ENCODE measurements at regions not wholly inside any gene's neighbourhood (a gene's known extent, or its start where the extent isn't known, plus 50 kb on each side); places are given as distances from the start of the nearest gene placed in this dataset.

DNA sequence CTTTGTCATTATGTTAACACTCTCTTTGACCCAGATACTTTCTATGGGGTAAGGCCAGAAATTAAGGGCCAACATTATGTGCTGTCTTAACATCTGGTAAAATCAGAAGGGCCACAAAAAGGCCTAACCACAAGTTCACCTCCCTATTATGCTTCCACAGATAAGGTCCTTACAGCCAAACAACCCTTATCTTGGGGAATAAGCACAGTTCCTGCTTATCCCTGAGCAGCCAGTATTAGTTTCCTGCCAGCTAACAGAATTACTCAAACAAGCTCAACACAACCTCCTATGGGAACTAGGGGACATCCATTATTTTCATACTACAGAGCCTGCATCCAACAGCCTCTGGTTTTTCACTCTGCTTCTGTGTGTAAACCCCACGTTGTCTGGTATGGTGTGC is 724.8 kb downstream of the HACE1 start (continued):
- TF ChIP-seq SUPT20H (IDR thresholded peaks at IDR 0.05; ENCODE audit: borderline replicate concordance, control insufficient read depth, low read depth, low read length) (no peak), RUNX3 (IDR thresholded peaks at IDR 0.05; ENCODE audit: low read length) (no peak), NR2F1 (conservative IDR thresholded peaks at IDR 0.05) (no peak), SRF (IDR thresholded peaks at IDR 0.05; ENCODE audit: low read depth in 2 of 2, low read length in 2 of 2) (no peak), POU2F2 (IDR thresholded peaks at IDR 0.05; ENCODE audit: borderline replicate concordance, low read depth, low read length) (no peak)
- TF ChIP-seq, protein P1, sequence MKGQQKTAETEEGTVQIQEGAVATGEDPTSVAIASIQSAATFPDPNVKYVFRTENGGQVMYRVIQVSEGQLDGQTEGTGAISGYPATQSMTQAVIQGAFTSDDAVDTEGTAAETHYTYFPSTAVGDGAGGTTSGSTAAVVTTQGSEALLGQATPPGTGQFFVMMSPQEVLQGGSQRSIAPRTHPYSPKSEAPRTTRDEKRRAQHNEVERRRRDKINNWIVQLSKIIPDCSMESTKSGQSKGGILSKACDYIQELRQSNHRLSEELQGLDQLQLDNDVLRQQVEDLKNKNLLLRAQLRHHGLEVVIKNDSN (IDR thresholded peaks at IDR 0.05; ENCODE audit: borderline replicate concordance, extremely low read length, insufficient read depth, low read depth, low read length) = no peak

DNA sequence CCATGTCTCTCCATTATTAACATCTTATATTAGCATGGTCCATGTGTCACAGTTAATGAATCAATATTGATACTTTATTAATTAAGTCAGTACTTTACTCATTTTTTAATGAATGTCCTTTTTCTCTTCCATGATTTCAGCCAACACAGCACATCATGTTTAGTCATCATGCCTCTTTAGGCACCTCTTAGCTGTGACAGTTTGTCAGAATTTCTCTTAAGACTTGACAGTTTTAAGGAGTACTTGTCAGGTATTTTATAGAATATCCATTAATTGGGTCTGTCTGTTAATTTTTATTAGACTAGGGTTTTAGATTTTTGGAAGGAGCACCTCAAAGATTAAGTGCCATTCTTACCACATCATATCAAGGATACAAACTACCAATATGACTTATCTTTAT is 729.4 kb downstream of the HACE1 start:
- no peak overlapping the region for H3K4me3 ChIP-seq
- H3K4me2 ChIP-seq (ENCODE audit: control insufficient read depth, insufficient read depth) = no peak overlapping the region
- no peaks in the 10 kb centered on the region for H3K9me3 ChIP-seq (replicated peaks; ENCODE audit: control insufficient read depth, insufficient read depth, low read length)
- ChIA-PET CTCF (no interaction called here), RAD21 (ENCODE audit: unreplicated experiment) (no interaction called here), SMC1A (ENCODE audit: uncharacterized antibody, unreplicated experiment) (no interaction called here), POLR2A (no interaction called here)
- no peaks in the 10 kb centered on the region for H3K27me3 ChIP-seq (replicated peaks in 1 of 2; ENCODE audit: control insufficient read depth in 2 of 2, insufficient read depth in 2 of 2, low read length in 1 of 2)
- H3K4me1 ChIP-seq (ENCODE audit: control insufficient read depth, insufficient read depth, low read length) = no peaks in the 10 kb centered on the region
- H4K20me1 ChIP-seq (ENCODE audit: control insufficient read depth, insufficient read depth) = no peaks in the 10 kb centered on the region
- FAIRE-seq = no peak
- intact Hi-C loops (cut with micrococcal nuclease; ENCODE audit: unreplicated experiment) = no loop called here
- no TSS peak for BruUV-seq (replicated peaks)
- no peaks in the 10 kb centered on the region for H3K36me3 ChIP-seq (ENCODE audit: control insufficient read depth in 2 of 2, insufficient read depth in 2 of 2, low read length in 1 of 2)
- DNase-seq (ENCODE audit: low read depth, low spot score) = no peak
- H3K9ac ChIP-seq (ENCODE audit: control insufficient read depth, insufficient read depth, low read length) = no peak overlapping the region
- ATAC-seq = no peak
- no peak overlapping the region for H3K27ac ChIP-seq (ENCODE audit: control insufficient read depth, insufficient read depth)
- no peak overlapping the region for H2AFZ ChIP-seq (ENCODE audit: control insufficient read depth, low read depth, low read length)
- no peaks in the 10 kb centered on the region for H3K79me2 ChIP-seq (ENCODE audit: control insufficient read depth, insufficient read depth, low read length)
- in situ Hi-C loops (cut with MboI) = no loop called here
- TF ChIP-seq SIN3A (IDR thresholded peaks at IDR 0.05; ENCODE audit: low read depth, low read length) (no peak), NFXL1 (IDR thresholded peaks at IDR 0.05; ENCODE audit: borderline replicate concordance) (no peak), PML (IDR thresholded peaks at IDR 0.05; ENCODE audit: low read length) (no peak), TAF1 (IDR thresholded peaks at IDR 0.05; ENCODE audit: borderline replicate concordance, low read depth, low read length) (no peak), SMARCA5 (IDR thresholded peaks at IDR 0.05) (no peak), EED (IDR thresholded peaks at IDR 0.05; ENCODE audit: low read depth) (no peak), ATF7 (IDR thresholded peaks at IDR 0.05; ENCODE audit: low read depth) (no peak), BACH1 (IDR thresholded peaks at IDR 0.05; ENCODE audit: borderline replicate concordance) (no peak), BMI1 (IDR thresholded peaks at IDR 0.05; ENCODE audit: borderline replicate concordance) (no peak)
- TF ChIP-seq, protein P2, sequence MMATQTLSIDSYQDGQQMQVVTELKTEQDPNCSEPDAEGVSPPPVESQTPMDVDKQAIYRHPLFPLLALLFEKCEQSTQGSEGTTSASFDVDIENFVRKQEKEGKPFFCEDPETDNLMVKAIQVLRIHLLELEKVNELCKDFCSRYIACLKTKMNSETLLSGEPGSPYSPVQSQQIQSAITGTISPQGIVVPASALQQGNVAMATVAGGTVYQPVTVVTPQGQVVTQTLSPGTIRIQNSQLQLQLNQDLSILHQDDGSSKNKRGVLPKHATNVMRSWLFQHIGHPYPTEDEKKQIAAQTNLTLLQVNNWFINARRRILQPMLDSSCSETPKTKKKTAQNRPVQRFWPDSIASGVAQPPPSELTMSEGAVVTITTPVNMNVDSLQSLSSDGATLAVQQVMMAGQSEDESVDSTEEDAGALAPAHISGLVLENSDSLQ (IDR thresholded peaks at IDR 0.05) = no peak
- TF ChIP-seq, protein P3, sequence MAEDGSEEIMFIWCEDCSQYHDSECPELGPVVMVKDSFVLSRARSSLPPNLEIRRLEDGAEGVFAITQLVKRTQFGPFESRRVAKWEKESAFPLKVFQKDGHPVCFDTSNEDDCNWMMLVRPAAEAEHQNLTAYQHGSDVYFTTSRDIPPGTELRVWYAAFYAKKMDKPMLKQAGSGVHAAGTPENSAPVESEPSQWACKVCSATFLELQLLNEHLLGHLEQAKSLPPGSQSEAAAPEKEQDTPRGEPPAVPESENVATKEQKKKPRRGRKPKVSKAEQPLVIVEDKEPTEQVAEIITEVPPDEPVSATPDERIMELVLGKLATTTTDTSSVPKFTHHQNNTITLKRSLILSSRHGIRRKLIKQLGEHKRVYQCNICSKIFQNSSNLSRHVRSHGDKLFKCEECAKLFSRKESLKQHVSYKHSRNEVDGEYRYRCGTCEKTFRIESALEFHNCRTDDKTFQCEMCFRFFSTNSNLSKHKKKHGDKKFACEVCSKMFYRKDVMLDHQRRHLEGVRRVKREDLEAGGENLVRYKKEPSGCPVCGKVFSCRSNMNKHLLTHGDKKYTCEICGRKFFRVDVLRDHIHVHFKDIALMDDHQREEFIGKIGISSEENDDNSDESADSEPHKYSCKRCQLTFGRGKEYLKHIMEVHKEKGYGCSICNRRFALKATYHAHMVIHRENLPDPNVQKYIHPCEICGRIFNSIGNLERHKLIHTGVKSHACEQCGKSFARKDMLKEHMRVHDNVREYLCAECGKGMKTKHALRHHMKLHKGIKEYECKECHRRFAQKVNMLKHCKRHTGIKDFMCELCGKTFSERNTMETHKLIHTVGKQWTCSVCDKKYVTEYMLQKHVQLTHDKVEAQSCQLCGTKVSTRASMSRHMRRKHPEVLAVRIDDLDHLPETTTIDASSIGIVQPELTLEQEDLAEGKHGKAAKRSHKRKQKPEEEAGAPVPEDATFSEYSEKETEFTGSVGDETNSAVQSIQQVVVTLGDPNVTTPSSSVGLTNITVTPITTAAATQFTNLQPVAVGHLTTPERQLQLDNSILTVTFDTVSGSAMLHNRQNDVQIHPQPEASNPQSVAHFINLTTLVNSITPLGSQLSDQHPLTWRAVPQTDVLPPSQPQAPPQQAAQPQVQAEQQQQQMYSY (CRISPR knock-in tag; IDR thresholded peaks at IDR 0.05) = no peak
- TF ChIP-seq, protein P4, sequence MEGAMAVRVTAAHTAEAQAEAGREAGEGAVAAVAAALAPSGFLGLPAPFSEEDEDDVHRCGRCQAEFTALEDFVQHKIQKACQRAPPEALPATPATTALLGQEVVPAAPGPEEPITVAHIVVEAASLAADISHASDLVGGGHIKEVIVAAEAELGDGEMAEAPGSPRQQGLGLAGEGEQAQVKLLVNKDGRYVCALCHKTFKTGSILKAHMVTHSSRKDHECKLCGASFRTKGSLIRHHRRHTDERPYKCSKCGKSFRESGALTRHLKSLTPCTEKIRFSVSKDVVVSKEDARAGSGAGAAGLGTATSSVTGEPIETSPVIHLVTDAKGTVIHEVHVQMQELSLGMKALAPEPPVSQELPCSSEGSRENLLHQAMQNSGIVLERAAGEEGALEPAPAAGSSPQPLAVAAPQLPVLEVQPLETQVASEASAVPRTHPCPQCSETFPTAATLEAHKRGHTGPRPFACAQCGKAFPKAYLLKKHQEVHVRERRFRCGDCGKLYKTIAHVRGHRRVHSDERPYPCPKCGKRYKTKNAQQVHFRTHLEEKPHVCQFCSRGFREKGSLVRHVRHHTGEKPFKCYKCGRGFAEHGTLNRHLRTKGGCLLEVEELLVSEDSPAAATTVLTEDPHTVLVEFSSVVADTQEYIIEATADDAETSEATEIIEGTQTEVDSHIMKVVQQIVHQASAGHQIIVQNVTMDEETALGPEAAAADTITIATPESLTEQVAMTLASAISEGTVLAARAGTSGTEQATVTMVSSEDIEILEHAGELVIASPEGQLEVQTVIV (IDR thresholded peaks at IDR 0.05; ENCODE audit: borderline replicate concordance, partially characterized antibody) = no peak
